Skeletal muscle satellite cell (primary cell): ENCODE measurements at regions not wholly inside any gene's neighbourhood (a gene's known extent, or its start where the extent isn't known, plus 50 kb on each side); places are given as distances from the start of the nearest gene placed in this dataset.
"Not testable (repeated sequence)": the region's sequence is repeated elsewhere in the genome, so short reads cannot be mapped to it uniquely, and the experiment has no call there.

ENCODE experiments used
- H3K27me3 ChIP-seq: 2 replicates; pipeline ENCODE4 v1.7.0; 2013; ENCODE audit warnings: low read length; ENCODE audit not compliant: control insufficient read depth, insufficient read depth
- H3K36me3 ChIP-seq: 2 replicates; pipeline ENCODE4 v1.7.0; 2013; ENCODE audit warnings: mild to moderate bottlenecking, control low read depth, low read length; ENCODE audit not compliant: insufficient read depth
- H3K4me1 ChIP-seq: 2 replicates; pipeline ENCODE4 v1.7.0; 2013; ENCODE audit warnings: low read length; ENCODE audit not compliant: control insufficient read depth, insufficient read depth
- H3K4me2 ChIP-seq: 2 replicates; pipeline ENCODE4 v1.7.0; 2013; ENCODE audit warnings: mild to moderate bottlenecking, low read length
- H3K4me3 ChIP-seq: 2 replicates; pipeline ENCODE4 v1.7.0; 2013; ENCODE audit warnings: low read length
- H3K9ac ChIP-seq: 2 replicates; pipeline ENCODE4 v1.7.0; 2013; ENCODE audit warnings: mild to moderate bottlenecking, low read depth, low read length, moderate library complexity
- H3K9me3 ChIP-seq: replicated peaks from 2 replicates; pipeline ENCODE4 v1.7.0; 2013; ENCODE audit warnings: mild to moderate bottlenecking, control low read depth, low read length

DNA sequence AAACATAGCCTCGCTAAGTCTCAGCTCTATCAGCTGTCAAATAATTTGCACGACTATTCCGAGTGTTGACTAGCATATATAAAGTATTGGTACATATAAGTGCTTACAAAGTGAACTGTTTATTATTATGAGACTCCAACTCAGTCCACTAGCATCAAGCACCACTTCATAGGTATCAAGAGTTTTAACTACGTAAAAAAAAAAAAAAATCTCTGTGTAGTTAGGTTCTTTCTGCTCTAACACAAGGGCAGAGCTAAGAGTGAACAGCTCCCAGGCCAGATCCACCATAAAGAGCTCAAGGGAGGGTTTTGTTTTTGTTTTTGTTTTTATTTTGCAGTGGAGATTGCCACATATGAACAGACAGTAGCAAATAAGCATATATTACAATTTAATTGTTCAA, 309.8 kb upstream of the SGK1 start:
- Histone ChIP-seq H3K36me3 (no peaks in the 10 kb centered on the region), H3K4me2 (no peak overlapping the region), H3K4me1 (peaks cover 8% of the 10 kb centered on the region), H3K9me3 (no peaks in the 10 kb centered on the region), H3K4me3 (no peak overlapping the region), H3K9ac (no peak overlapping the region), H3K27me3 (no peaks in the 10 kb centered on the region)

DNA sequence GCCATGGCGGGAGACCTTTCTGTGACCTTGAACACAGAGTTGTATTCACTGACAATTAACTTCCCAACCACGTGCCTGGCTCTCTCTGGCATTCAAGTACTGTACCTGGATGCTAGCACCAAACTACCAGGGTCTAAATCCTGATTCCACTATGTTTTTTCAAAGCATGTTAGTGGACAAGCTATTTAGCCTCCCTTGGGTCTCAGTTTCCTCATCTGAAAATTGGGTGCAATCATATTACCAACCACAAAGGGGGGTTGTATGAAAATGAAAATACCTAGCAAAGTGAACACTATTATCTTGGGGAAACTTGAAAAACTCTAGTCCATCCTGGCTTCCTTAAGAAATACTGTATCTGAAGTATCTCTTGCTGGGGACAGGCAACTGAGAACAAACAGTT, 308.7 kb upstream of the SGK1 start:
- H3K4me2 ChIP-seq: no peak overlapping the region
- H3K4me3 ChIP-seq: no peak overlapping the region
- H3K4me1 ChIP-seq: peaks cover 17% of the 10 kb centered on the region
- H3K36me3 ChIP-seq: no peaks in the 10 kb centered on the region
- H3K9ac ChIP-seq: no peak overlapping the region
- peaks cover 2% of the 10 kb centered on the region for H3K27me3 ChIP-seq
- H3K9me3 ChIP-seq: no peaks in the 10 kb centered on the region

- Histone ChIP-seq H3K36me3 (no peaks in the 10 kb centered on the region), H3K9ac (no peak overlapping the region), H3K4me3 (no peak overlapping the region), H3K9me3 (no peaks in the 10 kb centered on the region), H3K4me1 (peaks cover 17% of the 10 kb centered on the region), H3K4me2 (no peak overlapping the region), H3K27me3 (peaks cover 5% of the 10 kb centered on the region)
Measured at GRCh38 chr6:134626086-134626485, 308.2 kb upstream of the SGK1 start.

DNA sequence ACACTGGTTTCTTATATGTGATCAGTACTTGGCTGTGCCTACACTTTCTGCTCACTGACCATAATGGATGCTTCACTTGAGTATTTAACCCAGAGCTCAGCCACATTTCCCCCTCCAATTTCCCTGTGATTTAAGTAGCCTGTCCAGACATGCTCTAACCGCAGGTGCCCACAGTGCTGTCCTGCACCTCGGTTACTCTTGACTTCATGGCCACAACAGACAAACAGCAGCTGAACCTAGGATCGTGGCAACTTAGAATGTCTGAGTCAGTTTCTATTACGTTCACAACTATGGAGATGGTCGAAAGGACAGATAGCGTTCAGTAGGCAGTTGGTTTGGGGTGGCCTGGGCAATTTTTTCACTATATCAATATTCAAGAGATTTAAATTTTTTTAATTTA, 306.9 kb upstream of the SGK1 start:
- Histone ChIP-seq H3K4me3 (no peak overlapping the region), H3K36me3 (no peaks in the 10 kb centered on the region), H3K9ac (no peak overlapping the region), H3K4me2 (no peak overlapping the region), H3K4me1 (peaks cover 12% of the 10 kb centered on the region), H3K27me3 (peaks cover 5% of the 10 kb centered on the region), H3K9me3 (no peaks in the 10 kb centered on the region)

DNA sequence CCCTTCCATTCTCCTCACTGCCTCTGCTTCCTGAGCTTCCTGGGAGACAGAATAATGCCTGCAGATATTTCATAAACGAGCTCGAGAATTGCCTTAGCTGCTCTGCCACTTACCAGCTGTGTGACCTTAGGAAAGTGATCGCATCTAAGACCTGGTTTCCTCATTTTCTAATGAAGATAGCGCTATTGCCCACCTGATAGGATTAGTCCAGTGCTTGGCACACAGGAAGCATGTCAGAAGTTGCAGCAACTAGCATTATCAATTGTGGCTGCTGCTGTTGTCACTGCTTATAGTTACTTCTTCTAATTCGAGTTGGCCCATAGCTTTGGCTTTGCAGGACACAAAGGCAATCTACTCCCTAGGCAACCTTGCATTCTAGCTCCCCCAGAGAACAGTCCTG, 305.5 kb upstream of the SGK1 start:
- no peak overlapping the region for H3K9ac ChIP-seq
- peaks cover 5% of the 10 kb centered on the region for H3K27me3 ChIP-seq
- no peak overlapping the region for H3K4me2 ChIP-seq
- no peaks in the 10 kb centered on the region for H3K9me3 ChIP-seq
- H3K4me1 ChIP-seq: peaks cover 21% of the 10 kb centered on the region
- no peak overlapping the region for H3K4me3 ChIP-seq
- no peaks in the 10 kb centered on the region for H3K36me3 ChIP-seq

DNA sequence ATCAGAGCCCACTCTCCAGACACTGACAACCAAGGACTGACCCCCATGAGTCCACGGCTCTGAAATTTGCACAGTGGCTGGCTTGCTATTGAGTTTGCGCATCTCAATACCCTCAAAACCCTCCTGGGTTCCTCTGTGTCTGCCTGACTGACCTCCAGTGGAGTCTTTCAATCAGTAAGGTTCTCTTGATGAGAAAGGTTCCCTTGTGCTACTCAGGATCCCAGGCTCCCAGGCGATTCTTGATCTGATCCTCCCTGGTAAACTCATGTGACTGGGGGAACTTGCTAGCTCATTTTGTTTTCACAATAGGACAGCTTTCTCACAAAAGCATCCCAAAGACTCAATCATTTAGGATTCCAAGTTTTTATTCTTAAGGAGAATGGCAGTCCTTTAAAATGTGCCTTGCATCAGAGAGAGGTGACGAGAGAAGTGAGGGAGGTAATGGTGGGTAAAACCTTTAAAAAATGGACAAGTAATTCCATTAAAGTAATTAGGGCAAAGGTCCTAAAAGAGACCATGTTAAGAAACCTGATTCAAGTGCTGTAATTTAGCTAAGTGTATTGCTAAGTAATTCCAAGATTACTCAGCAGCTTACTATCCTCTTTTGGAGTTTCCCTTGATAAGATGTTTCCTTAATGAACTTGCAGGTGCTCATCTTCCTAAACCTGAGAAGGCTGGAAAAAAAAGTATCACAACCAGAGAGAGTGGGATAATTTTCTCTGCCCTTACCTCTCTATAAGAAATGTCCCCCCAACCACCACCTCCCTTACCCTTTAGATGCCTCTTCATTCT, 304.7 kb upstream of the SGK1 start:
- peaks cover 21% of the 10 kb centered on the region for H3K4me1 ChIP-seq

GRCh38 chr6:134621858-134622257, 303.9 kb upstream of the SGK1 start:
- peaks cover 21% of the 10 kb centered on the region for H3K4me1 ChIP-seq
- peaks cover 5% of the 10 kb centered on the region for H3K27me3 ChIP-seq
- no peak overlapping the region for H3K4me2 ChIP-seq
- H3K9me3 ChIP-seq: no peaks in the 10 kb centered on the region
- no peak overlapping the region for H3K4me3 ChIP-seq
- no peak overlapping the region for H3K9ac ChIP-seq
- no peaks in the 10 kb centered on the region for H3K36me3 ChIP-seq

More for the DNA sequence above, 304.7 kb upstream of the SGK1 start:
- Histone ChIP-seq H3K4me3 (no peak overlapping the region), H3K27me3 (peaks cover 5% of the 10 kb centered on the region), H3K9me3 (no peaks in the 10 kb centered on the region), H3K36me3 (no peaks in the 10 kb centered on the region), H3K9ac (no peak overlapping the region), H3K4me2 (no peak overlapping the region)

DNA sequence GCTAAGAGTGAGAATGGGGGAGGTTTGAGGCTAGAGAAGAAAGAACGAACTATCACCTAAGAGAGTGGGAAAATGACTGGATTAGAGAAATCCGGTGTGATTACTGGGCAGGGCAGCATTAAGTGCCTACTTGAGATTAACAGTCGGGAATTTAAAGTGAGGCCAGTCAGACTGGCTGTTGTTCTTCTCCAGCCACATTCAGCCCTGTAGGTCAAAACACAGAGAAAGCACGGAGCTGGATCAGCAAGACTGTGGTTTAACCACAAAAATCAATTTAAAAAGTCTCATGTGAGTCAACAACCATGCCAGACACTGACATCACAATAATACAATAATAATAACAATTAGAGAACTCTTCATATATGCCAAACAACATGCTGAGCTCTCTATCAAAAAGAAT, 301.9 kb upstream of the SGK1 start:
- H3K4me1 ChIP-seq: peaks cover 21% of the 10 kb centered on the region
- no peak overlapping the region for H3K4me2 ChIP-seq
- H3K9me3 ChIP-seq: no peaks in the 10 kb centered on the region
- H3K27me3 ChIP-seq: peaks cover 5% of the 10 kb centered on the region
- H3K9ac ChIP-seq: no peak overlapping the region
- H3K36me3 ChIP-seq: no peaks in the 10 kb centered on the region
- H3K4me3 ChIP-seq: no peak overlapping the region

DNA sequence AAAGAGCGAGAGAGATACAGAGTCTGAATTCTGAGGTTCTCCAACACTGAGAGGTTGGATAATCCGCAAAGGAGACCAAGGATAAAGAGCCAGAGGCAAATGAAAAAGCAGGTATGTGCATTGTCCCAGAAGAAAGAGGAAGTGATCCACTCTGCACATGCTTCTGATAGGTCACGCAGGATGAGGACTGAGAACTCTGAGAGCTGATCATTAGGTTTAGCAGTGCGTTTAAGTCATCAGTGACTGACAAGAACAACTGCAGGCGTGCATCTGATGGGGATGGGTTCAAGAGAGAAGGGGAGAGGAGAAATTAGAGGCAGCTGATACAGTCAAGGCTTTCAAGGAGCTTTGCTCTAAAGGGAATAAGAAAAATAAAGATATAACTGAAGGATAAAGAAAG, 301.2 kb upstream of the SGK1 start:
- H3K4me1 ChIP-seq: peaks cover 21% of the 10 kb centered on the region
- no peak overlapping the region for H3K4me2 ChIP-seq
- H3K27me3 ChIP-seq: peaks cover 5% of the 10 kb centered on the region

DNA sequence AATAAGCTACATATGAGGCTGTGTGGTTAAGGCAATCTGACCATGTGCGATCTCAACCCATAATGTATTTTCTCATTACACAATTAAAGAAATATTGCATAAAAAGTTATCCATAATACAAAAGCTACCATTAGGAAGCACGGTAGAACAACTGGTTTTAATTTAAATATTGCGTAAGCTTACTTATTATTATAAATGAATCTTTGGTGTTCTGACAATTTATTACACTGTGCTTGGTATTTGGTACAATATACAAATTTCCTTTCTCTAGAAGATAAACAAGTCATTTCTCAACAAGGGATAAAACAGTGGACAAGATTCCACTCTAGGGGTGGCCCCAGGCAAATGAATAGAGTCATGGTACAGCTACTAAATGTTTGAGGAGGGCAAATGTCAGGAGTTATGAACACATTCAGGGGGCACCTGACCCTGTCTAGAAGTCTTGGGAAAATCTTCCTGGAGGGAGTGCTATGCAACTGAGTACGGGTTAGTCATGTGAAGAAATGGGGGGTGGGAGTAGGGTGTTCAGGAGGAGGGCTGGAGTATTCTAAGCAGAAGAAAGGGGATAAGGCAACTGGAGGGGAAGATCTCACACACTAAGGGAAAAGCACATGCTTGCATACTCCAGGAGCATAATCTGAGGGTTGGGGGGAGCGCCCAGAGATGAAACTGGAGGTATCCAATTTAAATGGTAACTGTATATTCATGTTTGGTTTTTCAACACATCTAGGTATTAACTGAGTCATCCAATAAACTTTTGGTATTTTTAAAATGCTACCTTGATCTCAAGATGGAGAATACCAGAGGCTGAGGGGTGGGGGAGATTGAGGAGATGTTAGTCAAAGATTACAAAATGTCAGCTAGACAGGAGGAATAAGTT, 296.9 kb upstream of the SGK1 start:
- no peak overlapping the region for H3K4me3 ChIP-seq
- no peaks in the 10 kb centered on the region for H3K36me3 ChIP-seq
- H3K4me1 ChIP-seq: peaks cover 9% of the 10 kb centered on the region
- no peak overlapping the region for H3K9ac ChIP-seq
- no peaks in the 10 kb centered on the region for H3K9me3 ChIP-seq
- H3K4me2 ChIP-seq: no peak overlapping the region
- H3K27me3 ChIP-seq: no peaks in the 10 kb centered on the region

More for the DNA sequence above, 301.2 kb upstream of the SGK1 start:
- H3K36me3 ChIP-seq: no peaks in the 10 kb centered on the region
- no peaks in the 10 kb centered on the region for H3K9me3 ChIP-seq
- no peak overlapping the region for H3K9ac ChIP-seq
- no peak overlapping the region for H3K4me3 ChIP-seq

GRCh38 chr6:134612128-134612527, 294.2 kb upstream of the SGK1 start:
- not testable (repeated sequence) for H3K4me1 ChIP-seq, H3K9ac ChIP-seq

More at GRCh38 chr6:134612128-134612527, 294.2 kb upstream of the SGK1 start:
- H3K4me3 ChIP-seq, H3K4me2 ChIP-seq, H3K36me3 ChIP-seq, H3K9me3 ChIP-seq, H3K27me3 ChIP-seq: not testable (repeated sequence)
